ENCODE measurements at regions not wholly inside any gene's neighbourhood (a gene's known extent, or its start where the extent isn't known, plus 50 kb on each side); places are given as distances from the start of the nearest gene placed in this dataset.
"Not testable (repeated sequence)": the region's sequence is repeated elsewhere in the genome, so short reads cannot be mapped to it uniquely, and the experiment has no call there.

DNA sequence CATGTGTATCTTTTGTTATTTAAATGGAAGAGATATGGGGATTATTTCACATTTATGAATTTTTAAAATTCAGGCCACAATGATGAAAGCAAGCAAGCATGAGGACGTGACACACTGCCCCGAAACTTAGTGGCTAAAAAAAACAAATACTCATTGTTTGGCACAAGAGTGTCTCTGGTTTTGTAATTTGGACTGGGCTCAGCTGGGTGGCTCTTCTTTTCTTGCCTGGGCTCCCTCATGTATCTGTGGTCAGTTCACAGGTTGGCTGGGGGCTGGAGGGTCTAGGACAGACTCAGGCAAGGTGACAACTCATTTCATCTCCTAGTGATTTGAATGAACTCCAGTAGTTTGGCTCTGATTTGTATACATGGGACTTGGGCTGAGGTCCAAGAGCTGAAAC, 238.4 kb upstream of the PRKX start:
- no peak overlapping the region for H3K4me3 ChIP-seq (ENCODE audit: low read depth, low read length)
- no peak for DNase-seq (ENCODE audit: low read depth)
- no peak for TF ChIP-seq CTCF (conservative IDR thresholded peaks at IDR 0.05; ENCODE audit: low read depth, low read length)

DNA sequence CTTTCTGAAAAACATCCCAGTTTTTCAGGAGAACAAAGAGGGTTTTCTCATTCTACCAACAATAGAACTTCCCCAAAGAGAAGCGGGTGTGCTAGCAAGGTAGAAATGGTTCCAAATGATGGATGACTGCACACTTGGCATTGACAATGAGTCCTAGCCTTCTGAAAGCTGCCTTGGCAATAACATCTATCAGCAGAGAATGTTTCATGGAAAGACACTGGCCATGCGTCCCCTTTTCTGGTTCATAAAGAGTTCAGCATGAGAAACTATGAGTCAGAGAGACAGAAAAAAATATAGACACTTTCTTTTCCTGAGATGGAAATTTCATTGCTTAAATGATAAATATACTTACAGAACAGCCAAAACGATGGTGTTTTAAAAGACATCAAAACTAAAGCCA, 236.9 kb upstream of the PRKX start:
- TF ChIP-seq CTCF (conservative IDR thresholded peaks at IDR 0.05; ENCODE audit: low read depth, low read length), result no peak
- no peak overlapping the region for H3K4me3 ChIP-seq (ENCODE audit: low read depth, low read length)
- DNase-seq (ENCODE audit: low read depth), result peak; percentile 56

- TF ChIP-seq CTCF (conservative IDR thresholded peaks at IDR 0.05; ENCODE audit: low read depth, low read length), result no peak
- DNase-seq (ENCODE audit: low read depth), result no peak
- no peak overlapping the region for H3K4me3 ChIP-seq (ENCODE audit: low read depth, low read length)
Measured at GRCh38 chrX:3943965-3944364, 230.5 kb upstream of the PRKX start.

DNA sequence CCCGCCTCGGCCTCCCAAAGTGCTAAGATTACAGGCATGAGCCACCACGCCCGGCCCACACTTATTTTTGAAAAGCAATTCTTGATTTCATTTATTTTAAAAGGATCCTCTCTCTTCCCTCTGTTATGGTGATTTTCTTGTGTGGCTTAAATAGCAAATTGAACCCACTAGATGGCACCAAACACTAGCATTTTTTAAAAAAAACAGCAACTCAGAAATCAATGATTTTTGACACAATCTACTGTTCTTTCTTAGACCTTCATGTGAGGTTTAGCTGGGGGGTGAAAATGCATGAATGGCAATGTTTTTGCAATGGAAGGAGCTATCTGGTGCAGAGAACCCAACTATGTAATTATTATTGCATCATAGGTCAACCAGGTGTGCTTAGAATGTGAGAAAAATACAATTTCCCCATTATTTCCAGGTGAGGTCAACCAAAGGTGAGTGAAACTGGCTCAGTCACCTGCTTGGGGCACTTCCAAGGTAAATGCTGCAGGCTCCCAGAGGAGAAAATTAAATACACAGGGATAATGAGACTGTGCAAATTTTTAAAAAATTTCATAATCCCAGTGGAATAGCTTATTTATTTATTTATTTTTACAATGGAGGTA, 226.7 kb upstream of the PRKX start:
- H3K4me3 ChIP-seq (ENCODE audit: low read depth, low read length), result no peak overlapping the region
- peak; percentile 41 for TF ChIP-seq CTCF (conservative IDR thresholded peaks at IDR 0.05; ENCODE audit: low read depth, low read length)
- DNase-seq (ENCODE audit: low read depth), result no peak

DNA sequence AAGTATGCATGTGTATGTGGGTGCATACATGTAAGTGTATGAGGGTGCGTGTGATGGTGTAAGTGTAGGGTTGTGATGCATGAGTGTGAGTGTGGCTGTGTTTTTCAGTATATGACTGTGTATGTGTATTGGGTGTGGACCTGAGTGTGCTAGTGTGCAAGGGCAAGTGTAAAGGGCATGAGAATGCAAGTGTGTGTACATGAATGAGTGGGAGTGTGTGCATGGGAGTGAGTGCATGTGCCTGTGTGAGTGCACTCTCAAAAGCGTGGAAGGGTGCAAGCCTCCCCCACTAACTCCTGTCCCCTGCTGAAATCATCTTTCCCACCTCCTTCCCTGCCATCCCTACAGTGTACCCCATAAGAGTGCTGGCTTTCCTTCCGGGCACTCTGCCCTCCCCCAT, 225.1 kb upstream of the PRKX start:
- no peak for DNase-seq (ENCODE audit: low read depth)
- no peak overlapping the region for H3K4me3 ChIP-seq (ENCODE audit: low read depth, low read length)
- TF ChIP-seq CTCF (conservative IDR thresholded peaks at IDR 0.05; ENCODE audit: low read depth, low read length), result no peak

GRCh38 chrX:3935196-3935595, 221.7 kb upstream of the PRKX start:
- H3K4me3 ChIP-seq (ENCODE audit: low read depth, low read length); DNase-seq (ENCODE audit: low read depth): not testable (repeated sequence)

GRCh38 chrX:3920424-3921017, 207.1 kb upstream of the PRKX start:
- not testable (repeated sequence) for H3K4me3 ChIP-seq (ENCODE audit: low read depth, low read length); DNase-seq (ENCODE audit: low read depth)

DNA sequence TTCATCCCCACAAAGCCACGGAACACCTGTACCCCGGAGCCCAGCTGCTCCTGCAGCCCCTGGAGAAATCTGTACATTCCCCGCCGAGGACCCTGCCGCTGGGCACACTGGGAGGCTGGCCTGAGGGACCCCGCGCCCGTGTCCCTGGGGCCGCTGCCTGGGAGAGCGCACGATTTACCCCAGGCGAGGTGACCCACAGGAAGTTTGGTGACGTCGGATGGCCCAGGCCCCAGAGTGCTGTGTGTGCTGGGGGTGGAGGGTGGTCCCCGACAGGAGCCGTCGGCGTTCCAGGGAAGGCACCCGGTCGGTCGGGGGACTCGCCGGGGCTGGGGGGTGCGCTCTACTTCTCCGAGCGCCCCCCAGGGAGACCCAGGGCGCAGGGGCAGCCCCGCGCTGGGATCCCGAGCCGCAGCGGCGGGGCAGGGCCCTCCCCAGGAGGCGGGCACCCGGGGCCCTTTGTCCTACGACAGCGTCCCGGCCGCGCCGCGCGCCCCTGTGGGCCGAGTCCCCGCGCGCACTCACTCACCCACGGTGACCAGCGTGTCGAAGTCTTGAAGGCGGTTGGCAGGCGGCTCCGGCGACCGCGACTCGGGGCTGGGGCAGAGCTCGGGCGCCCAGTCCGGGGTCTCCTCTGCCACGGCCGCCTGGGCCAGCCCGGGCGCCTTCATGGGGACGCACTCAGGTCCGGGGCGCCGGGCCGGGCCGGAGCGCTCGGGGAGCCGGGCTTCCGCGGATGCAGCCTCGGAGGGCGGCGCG, 206.4 kb upstream of the PRKX start:
- not testable (repeated sequence) for H3K4me3 ChIP-seq (ENCODE audit: low read depth, low read length); DNase-seq (ENCODE audit: low read depth)

DNA sequence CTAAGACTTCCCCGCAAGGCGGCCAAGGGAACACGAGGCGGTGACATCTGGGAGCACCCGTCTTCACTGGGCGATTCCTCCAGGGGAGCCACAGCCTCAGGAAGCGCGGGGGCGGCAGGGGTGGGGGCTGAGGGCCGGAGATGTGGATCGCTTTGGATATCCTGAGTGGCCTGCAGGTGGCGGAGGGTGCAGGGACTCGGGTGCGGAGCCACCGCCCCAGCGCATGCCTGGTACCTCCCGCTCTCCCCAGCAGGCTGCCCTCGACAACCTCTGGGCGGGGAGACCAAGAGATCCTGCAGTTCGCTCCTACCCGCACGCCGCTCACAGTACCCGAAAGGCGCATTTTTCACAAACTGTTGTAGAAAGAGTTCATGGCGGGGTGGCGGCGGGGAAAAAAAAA, 201.4 kb upstream of the PRKX start:
- DNase-seq (ENCODE audit: low read depth); H3K4me3 ChIP-seq (ENCODE audit: low read depth, low read length): not testable (repeated sequence)

- not testable (repeated sequence) for DNase-seq (ENCODE audit: low read depth); H3K4me3 ChIP-seq (ENCODE audit: low read depth, low read length)
Measured at GRCh38 chrX:3914059-3914458, 200.6 kb upstream of the PRKX start.

DNA sequence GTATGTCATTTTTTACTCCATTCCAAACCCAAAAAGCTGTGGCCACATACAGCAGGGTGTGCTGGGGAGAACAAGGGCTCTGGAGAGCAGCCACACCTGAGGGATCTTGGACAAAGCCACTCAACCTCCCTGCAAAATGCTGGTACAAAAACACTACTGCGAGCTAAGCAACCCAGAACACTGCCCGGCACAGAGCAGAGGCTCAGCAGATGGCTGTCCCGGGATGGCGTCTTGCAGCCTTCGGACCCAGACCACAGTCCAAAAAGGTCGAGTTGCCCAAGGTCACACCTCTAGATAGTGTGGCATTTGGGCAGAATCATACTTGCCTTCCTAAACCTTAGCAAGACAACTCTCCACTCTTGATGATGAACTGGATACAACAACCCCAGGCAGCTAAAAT, 197.6 kb upstream of the PRKX start:
- not testable (repeated sequence) for DNase-seq (ENCODE audit: low read depth); H3K4me3 ChIP-seq (ENCODE audit: low read depth, low read length)

GRCh38 chrX:3910611-3911010, 197.2 kb upstream of the PRKX start:
- H3K4me3 ChIP-seq (ENCODE audit: low read depth, low read length); DNase-seq (ENCODE audit: low read depth): not testable (repeated sequence)
